Small intestine (tissue), 7 donors: ENCODE measurements at regions not wholly inside any gene's neighbourhood (a gene's known extent, or its start where the extent isn't known, plus 50 kb on each side); places are given as distances from the start of the nearest gene placed in this dataset.
"Not testable (repeated sequence)": the region's sequence is repeated elsewhere in the genome, so short reads cannot be mapped to it uniquely, and the experiment has no call there.

Experiments
- DNase-seq, 2 donors: peaks; one replicate each; pipeline versions ENCODE4 v3.0.0 to v3.0.0-alpha.2; 2013
- FAIRE-seq: peaks from 2 replicates; lab custom pipeline; 2012; peaks lifted over from hg19 to GRCh38; lab: Jason Lieb, UNC
- H3K27ac ChIP-seq, 3 donors: one replicate each; pipeline ENCODE4 v1.5.1; 2013; ENCODE audit warnings: low read length in 2 of 3, mild to moderate bottlenecking in 2 of 3, control low read depth in 1 of 3, inconsistent platforms in 1 of 3, low read depth in 1 of 3, moderate library complexity in 1 of 3
- H3K27me3 ChIP-seq, 3 donors: one replicate each; pipeline ENCODE4 v1.6.1; 2013; ENCODE audit warnings: low read length in 3 of 3, inconsistent platforms in 1 of 3; ENCODE audit not compliant: control insufficient read depth in 3 of 3, insufficient read depth in 3 of 3
- H3K36me3 ChIP-seq, 3 donors: one replicate each; pipeline ENCODE4 v1.6.1; 2013; ENCODE audit warnings: low read length in 3 of 3, inconsistent platforms in 1 of 3, low read depth in 1 of 3, mild to moderate bottlenecking in 1 of 3, moderate library complexity in 1 of 3; ENCODE audit not compliant: control insufficient read depth in 3 of 3, insufficient read depth in 2 of 3
- H3K4me1 ChIP-seq, 3 donors: one replicate each; pipeline ENCODE4 v1.6.1; 2013; ENCODE audit warnings: low read length in 2 of 3, inconsistent platforms in 1 of 3, low read depth in 1 of 3, mild to moderate bottlenecking in 1 of 3, moderate library complexity in 1 of 3; ENCODE audit not compliant: control insufficient read depth in 3 of 3, insufficient read depth in 2 of 3
- H3K4me3 ChIP-seq, 3 donors: one replicate each; pipeline ENCODE4 v1.5.1; 2013; ENCODE audit warnings: low read length in 3 of 3, control low read depth in 1 of 3, inconsistent platforms in 1 of 3, low read depth in 1 of 3, mild to moderate bottlenecking in 1 of 3, moderate library complexity in 1 of 3
- H3K9me3 ChIP-seq, 2 donors: one replicate each; pipeline ENCODE4 v1.6.1; 2013; ENCODE audit warnings: low read depth in 1 of 2, low read length in 1 of 2; ENCODE audit not compliant: control insufficient read depth in 2 of 2, insufficient read depth in 1 of 2
- WGBS, 3 donors: extraction: QIAGEN DNeasy Blood & Tissue Kit; methylation state at CpG; one replicate each; pipeline ENCODE4 v1.1.7; 2013; 5-methylcytosine and 5-hydroxymethylcytosine counted together
- donor health status: healthy with polysubstance abuse.
- donor health status: control.
- donor health status: control.
- donor health status: Bipolar disorder and iron deficiency.
- donor health status: healthy.

DNA sequence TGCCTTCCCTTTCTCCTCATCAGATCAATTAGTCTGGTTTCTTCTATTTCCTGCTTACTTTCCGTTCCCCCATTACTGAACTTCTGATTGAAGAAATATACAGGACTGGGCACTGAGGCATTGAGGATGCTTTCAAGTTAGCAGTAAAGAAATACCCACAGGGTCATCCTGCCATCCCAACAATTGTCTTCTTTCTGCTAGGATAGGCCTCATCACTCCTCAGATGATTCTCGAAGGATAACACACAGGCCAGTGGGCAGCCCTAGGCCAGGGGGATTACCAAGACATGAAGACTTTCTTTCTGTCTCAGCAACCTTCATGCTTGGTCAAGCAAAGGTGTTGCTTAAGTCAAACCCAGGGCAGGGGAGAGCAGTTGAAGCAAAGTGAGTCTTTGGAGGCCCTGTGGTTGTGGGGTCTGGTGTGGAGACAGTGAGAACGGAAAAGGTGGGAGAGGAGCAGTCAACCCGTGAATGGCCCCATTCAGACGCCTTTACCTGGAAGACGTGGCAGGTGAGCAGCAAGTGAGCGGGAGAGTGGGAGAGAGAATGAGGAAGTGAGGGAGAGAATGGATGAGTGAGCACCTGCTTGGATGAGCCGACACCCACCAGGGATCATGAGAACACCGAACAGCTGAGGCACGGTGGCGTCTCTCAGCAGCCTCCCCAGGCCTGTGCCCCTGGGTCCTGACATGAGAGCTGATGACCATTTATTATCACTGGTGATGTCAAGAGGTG, 462.9 kb downstream of the PREX1 start:
- H3K4me1 ChIP-seq: no peaks in the 10 kb centered on the region
- peaks cover 0 to 4% of the 10 kb centered on the region in 2 donors for H3K9me3 ChIP-seq
- no peak for FAIRE-seq
- H3K27ac ChIP-seq: no peak overlapping the region
- no peaks in the 10 kb centered on the region for H3K36me3 ChIP-seq
- H3K4me3 ChIP-seq: no peak overlapping the region
- no peak for DNase-seq
- peaks cover 0 to 4% (median 0%) of the 10 kb centered on the region in 3 donors for H3K27me3 ChIP-seq
- 77 to 86% (median 83%) methylated on average over 11 of the region's 11 CpGs for WGBS, 3 donors

DNA sequence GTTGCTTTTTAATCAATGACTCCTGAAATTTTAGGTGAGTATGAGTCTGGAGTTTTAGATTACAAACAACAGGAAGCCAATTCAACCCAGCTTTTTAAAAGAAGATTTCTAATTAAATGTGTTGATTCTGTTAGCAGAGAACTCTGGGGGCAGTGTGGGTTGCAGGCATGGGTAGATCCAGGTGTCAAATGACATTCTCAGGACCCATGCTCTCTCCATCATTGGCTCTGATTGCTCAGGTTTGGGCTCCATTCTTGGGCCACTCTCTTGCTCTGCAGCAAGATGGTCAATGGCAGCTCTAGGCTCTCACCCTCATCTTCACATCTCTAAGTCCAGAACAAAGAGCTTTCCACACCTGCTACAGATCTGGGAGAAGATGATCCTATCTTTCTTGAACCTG, 463.7 kb downstream of the PREX1 start:
- no peak for DNase-seq
- Histone ChIP-seq H3K4me3 (no peak overlapping the region), H3K9me3 (peaks cover 0 to 4% of the 10 kb centered on the region in 2 donors), H3K27ac (no peak overlapping the region), H3K36me3 (no peaks in the 10 kb centered on the region), H3K27me3 (peaks cover 0 to 4% (median 0%) of the 10 kb centered on the region in 3 donors), H3K4me1 (no peaks in the 10 kb centered on the region)
- no peak for FAIRE-seq

DNA sequence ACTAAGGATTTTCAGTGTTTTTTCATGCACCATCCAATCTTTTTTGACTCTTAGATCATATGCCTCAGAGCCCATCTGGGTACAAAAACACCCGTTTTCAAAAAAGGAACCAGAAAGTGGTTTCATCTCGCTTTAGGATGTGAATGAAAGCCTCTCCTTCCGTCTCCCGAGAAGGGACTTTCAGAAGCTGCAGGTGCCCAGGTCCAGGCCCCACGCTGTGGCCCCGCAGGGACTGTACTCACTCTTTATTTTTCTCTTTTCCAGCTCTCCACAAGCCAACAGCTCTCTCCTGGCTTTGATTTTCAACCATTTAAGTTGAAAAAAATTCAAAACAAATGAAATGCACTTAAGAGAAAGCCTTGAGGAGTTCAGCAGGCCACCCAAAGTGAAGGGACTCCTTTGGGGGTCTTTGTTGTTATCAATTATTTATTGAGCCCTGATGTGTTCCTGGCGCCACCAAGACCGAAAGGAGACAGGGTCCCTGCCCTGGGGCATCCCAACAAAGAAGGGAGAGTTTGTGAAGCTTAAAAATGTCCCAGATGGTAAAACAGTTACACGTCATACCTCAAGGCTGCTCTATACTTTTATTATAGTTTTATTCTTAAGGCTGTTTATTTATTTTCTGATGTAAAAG, 467.3 kb downstream of the PREX1 start:
- H3K4me1 ChIP-seq: no peaks in the 10 kb centered on the region
- no peak for DNase-seq
- H3K9me3 ChIP-seq: no peaks in the 10 kb centered on the region
- WGBS, 3 donors: 54 to 64% (median 63%) methylated on average over 9 of the region's 9 CpGs
- no peak overlapping the region for H3K27ac ChIP-seq
- H3K4me3 ChIP-seq: no peak overlapping the region
- FAIRE-seq: no peak
- H3K27me3 ChIP-seq: no peaks in the 10 kb centered on the region
- H3K36me3 ChIP-seq: no peaks in the 10 kb centered on the region

DNA sequence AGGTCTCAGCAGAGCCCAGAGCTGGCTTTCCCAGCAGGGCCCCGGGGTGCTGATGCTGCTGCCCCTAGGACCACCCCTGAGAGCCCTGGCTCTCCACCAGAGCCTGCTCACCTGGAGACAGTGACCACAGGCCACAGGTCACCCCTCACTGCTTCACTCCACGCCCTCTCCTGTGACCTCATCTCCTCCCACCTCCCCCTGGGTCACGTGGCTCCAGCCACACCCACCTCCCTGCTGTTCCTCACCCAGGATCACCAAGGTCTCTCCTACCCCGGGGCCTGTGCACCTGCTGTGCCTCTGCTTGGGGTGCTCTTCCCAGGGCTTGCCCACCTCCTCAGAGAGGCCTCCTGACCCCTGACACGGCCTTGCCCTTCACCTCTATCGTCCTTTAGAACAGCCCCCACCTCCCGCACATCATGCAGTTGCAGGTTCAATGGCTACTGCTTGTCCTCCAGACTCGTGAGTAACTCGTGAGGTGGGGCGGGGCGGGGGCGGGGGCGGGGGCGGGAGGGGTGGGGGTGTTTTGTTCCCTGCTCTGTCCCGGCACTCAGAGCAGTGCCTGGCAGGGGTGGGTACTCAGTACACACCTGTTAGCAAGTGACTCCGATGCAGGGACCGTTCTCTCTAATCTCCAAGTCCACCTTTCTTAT, 468.0 kb downstream of the PREX1 start:
- Histone ChIP-seq H3K9me3 (no peaks in the 10 kb centered on the region), H3K27ac (no peak overlapping the region), H3K27me3 (no peaks in the 10 kb centered on the region), H3K36me3 (no peaks in the 10 kb centered on the region), H3K4me1 (no peaks in the 10 kb centered on the region), H3K4me3 (no peak overlapping the region)
- 13 to 45% (median 21%) methylated on average over 16 to 17 of the region's 17 CpGs for WGBS, 3 donors
- DNase-seq (peak in 1 of 2 donors; percentile 48), FAIRE-seq (no peak)

DNA sequence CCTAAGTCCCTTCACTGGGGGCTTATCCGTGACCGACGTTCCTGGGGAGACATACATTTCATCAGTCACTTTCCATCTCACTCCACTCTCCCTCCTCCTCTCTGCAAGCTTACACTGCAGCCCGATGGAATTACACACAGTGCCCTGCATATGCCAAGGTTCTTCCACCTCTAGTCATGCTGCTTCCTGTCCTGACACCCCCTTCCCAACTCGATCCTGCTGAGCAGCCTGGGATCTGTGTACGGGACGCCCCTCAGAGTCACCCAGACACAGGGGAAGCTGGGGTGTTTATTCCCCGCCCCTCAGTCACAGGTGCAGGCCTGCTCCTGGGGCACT, 468.8 kb downstream of the PREX1 start:
- not testable (repeated sequence) for H3K36me3 ChIP-seq, FAIRE-seq, H3K9me3 ChIP-seq, H3K4me1 ChIP-seq, DNase-seq, H3K4me3 ChIP-seq, H3K27me3 ChIP-seq, H3K27ac ChIP-seq
- 37 to 72% (median 55%) methylated on average over 4 to 8 of the region's 8 CpGs for WGBS, 3 donors

DNA sequence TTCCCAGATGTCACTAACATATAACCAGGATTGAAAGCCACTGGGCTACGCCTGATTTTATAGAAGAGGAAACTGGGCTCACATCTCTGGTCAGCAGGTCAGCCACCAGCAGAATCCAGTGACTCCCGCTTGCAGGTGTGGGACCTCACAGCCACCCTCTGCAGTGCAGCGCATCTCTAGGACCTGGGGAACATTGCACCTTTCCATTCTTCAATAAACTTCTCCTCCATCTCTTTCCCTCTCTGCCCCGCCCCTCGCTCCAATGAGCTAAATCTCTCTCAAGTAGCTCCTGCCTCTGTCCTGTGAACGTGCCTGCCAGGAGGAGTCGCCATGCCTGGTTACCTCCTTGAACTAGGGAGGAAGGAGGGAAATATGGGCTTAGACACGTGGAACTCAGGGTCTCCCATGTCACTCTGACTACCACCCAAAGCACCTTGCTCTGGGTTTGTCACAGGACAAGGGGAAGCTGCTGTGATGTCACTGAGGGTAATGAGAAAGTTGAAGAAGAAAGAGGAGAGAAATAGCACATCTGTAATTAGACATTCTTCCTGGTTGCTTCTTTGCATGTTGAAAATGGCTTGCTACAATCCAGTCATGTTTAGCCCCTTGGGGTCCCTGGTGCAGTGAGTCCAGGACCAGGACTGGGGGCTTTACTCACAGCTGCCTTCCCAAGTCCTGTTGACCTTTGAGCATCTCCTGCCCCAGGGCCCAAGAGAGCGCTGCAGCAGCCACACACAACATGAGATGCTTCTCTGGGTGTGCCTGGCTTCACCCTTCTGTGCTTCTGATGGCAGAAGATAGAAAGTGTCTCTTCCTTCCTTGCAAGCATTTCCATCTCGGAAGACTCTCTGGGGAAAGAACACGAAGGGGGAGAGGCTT, 469.4 kb downstream of the PREX1 start:
- no peak for FAIRE-seq

DNA sequence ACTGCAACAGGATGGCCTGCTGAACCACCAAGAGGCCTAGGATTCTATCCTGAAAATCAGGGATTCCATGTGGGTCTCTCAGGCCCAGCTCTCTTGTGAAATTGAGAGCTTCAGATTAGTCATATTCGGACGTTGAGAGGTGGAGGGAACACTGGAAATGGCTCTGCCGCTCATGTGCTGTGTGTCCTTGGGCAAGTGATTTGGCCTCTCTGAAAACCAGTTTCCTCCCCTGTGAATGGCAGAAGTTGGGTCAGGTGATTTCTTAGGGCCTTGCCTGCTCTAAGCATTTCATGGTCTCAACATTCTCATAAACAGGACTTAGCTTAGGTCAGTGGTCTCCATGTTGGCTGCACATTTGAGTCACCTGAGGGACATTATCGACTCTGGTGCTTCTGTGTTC, 470.1 kb downstream of the PREX1 start:
- Histone ChIP-seq H3K36me3 (no peaks in the 10 kb centered on the region), H3K9me3 (peaks cover 0 to 8% of the 10 kb centered on the region in 2 donors), H3K27ac (no peak overlapping the region), H3K27me3 (no peaks in the 10 kb centered on the region), H3K4me3 (no peak overlapping the region), H3K4me1 (no peaks in the 10 kb centered on the region)
- FAIRE-seq (no peak), DNase-seq (no peak)
- 83 to 91% (median 86%) methylated on average over 4 of the region's 4 CpGs for WGBS, 3 donors

More for the DNA sequence above, 469.4 kb downstream of the PREX1 start:
- Histone ChIP-seq H3K27ac (no peak overlapping the region), H3K27me3 (no peaks in the 10 kb centered on the region), H3K36me3 (no peaks in the 10 kb centered on the region), H3K4me3 (no peak overlapping the region), H3K4me1 (no peaks in the 10 kb centered on the region), H3K9me3 (peaks cover 0 to 8% of the 10 kb centered on the region in 2 donors)
- WGBS, 3 donors: 70 to 81% (median 72%) methylated on average over 9 to 11 of the region's 11 CpGs
- no peak for DNase-seq

DNA sequence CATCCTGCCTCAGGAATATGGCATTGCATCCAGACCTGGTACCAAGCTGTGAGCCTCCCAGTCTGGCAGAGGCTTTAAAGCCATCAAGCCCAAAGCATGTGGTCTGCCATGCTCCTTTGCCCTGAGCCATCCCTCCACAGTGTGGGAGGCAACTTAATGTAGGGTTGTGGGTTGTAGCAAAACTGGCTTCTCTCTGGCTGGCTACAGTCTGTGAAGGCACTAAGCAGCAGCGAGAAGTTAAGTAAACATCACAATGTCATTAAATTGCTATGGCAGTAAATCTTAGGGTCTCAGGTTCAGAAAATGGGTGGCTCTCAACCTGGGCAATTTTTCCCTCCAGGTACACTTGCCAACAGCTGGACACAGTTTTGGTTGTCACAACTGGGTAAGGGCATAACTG, 472.9 kb downstream of the PREX1 start:
- peaks cover 0 to 11% of the 10 kb centered on the region in 2 donors for H3K9me3 ChIP-seq
- DNase-seq (no peak), FAIRE-seq (no peak)
- H3K27me3 ChIP-seq: no peaks in the 10 kb centered on the region
- no peaks in the 10 kb centered on the region for H3K4me1 ChIP-seq
- WGBS, 3 donors: 33 to 66% (median 41%) methylated on average over 1 of the region's 1 CpG
- no peak overlapping the region for H3K4me3 ChIP-seq
- no peak overlapping the region for H3K27ac ChIP-seq
- no peaks in the 10 kb centered on the region for H3K36me3 ChIP-seq
